HepG2 (cell line): ENCODE measurements at regions not wholly inside any gene's neighbourhood (a gene's known extent, or its start where the extent isn't known, plus 50 kb on each side); places are given as distances from the start of the nearest gene placed in this dataset.

Experiments used
- ARID2 ChIP-seq: sonication (generic); formaldehyde crosslinking; IDR thresholded peaks from 2 replicates; pipeline ENCODE4 v1.8.1; 2022; ENCODE audit warnings: mild to moderate bottlenecking, missing genetic modification reagents, borderline replicate concordance
- GABPA ChIP-seq, 2 experiments: IDR thresholded peaks; 2 replicates each; pipeline ENCODE4 v1.6.1; 2011 to 2016; ENCODE audit warnings: low read depth in 2 of 2, low read length in 1 of 2, missing biosample characterization in 1 of 2, missing genetic modification characterization in 1 of 2
- MAFK ChIP-seq, 2 experiments: IDR thresholded peaks in 1 of 2; conservative IDR thresholded peaks in 1 of 2; 2 replicates each; pipeline ENCODE4 v1.6.1; 2011; ENCODE audit warnings: improper control_type of control experiment in 2 of 2, low read length in 2 of 2
- NR2C2 ChIP-seq: sonication (generic); formaldehyde crosslinking; IDR thresholded peaks from 2 replicates; pipeline ENCODE4 v1.4.0; 2020; ENCODE audit warnings: missing genetic modification reagents, mild to moderate bottlenecking, moderate library complexity, borderline replicate concordance
- SIX1 ChIP-seq: sonication (generic); formaldehyde crosslinking; IDR thresholded peaks from 2 replicates; pipeline ENCODE4 v1.4.0; 2020; ENCODE audit warnings: missing genetic modification reagents, borderline replicate concordance
- ZNF138 ChIP-seq: sonication (generic); formaldehyde crosslinking; IDR thresholded peaks from 2 replicates; pipeline ENCODE4 v1.5.0; 2020; ENCODE audit warnings: mild to moderate bottlenecking, low read depth, missing genetic modification reagents
- ZNF274 ChIP-seq: sonication (generic); formaldehyde crosslinking; IDR thresholded peaks from 2 replicates; pipeline ENCODE4 v1.5.1; 2020; ENCODE audit warnings: mild to moderate bottlenecking, missing genetic modification reagents
- ZNF484 ChIP-seq: sonication (generic); formaldehyde crosslinking; IDR thresholded peaks from 2 replicates; pipeline ENCODE4 v1.5.1; 2020; ENCODE audit warnings: mild to moderate bottlenecking, low read depth, missing genetic modification reagents, borderline replicate concordance
- ZNF724P ChIP-seq: sonication (generic); formaldehyde crosslinking; IDR thresholded peaks from 2 replicates; pipeline ENCODE4 v1.8.0; 2022; ENCODE audit warnings: missing genetic modification reagents, borderline replicate concordance
- TF ChIP-seq, protein P1 (sequence below): sonication (generic); formaldehyde crosslinking; IDR thresholded peaks from 2 replicates; pipeline ENCODE4 v1.5.0; 2020; ENCODE audit warnings: mild to moderate bottlenecking, missing genetic modification reagents, moderate library complexity

- TF ChIP-seq, protein P1, sequence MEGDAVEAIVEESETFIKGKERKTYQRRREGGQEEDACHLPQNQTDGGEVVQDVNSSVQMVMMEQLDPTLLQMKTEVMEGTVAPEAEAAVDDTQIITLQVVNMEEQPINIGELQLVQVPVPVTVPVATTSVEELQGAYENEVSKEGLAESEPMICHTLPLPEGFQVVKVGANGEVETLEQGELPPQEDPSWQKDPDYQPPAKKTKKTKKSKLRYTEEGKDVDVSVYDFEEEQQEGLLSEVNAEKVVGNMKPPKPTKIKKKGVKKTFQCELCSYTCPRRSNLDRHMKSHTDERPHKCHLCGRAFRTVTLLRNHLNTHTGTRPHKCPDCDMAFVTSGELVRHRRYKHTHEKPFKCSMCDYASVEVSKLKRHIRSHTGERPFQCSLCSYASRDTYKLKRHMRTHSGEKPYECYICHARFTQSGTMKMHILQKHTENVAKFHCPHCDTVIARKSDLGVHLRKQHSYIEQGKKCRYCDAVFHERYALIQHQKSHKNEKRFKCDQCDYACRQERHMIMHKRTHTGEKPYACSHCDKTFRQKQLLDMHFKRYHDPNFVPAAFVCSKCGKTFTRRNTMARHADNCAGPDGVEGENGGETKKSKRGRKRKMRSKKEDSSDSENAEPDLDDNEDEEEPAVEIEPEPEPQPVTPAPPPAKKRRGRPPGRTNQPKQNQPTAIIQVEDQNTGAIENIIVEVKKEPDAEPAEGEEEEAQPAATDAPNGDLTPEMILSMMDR (CRISPR knock-in tag) = no peak
- TF ChIP-seq ZNF484 (CRISPR knock-in tag) = no peak
- no peak for TF ChIP-seq SIX1 (CRISPR knock-in tag)
- TF ChIP-seq ZNF274 (CRISPR knock-in tag) = no peak
- no peak for TF ChIP-seq MAFK (conservative IDR thresholded peaks at IDR 0.05 in 1 of 2, IDR thresholded peaks at IDR 0.05 in 1 of 2; ENCODE audit: low read length in 2 of 2)
- TF ChIP-seq NR2C2 (CRISPR knock-in tag) = no peak
- no peak for TF ChIP-seq ARID2
- TF ChIP-seq ZNF724P (CRISPR knock-in tag) = no peak
- no peak for TF ChIP-seq ZNF138 (CRISPR knock-in tag)
- TF ChIP-seq GABPA (IDR thresholded peaks at IDR 0.05; ENCODE audit: low read depth, low read length) = no peak
- TF ChIP-seq GABPA (CRISPR knock-in tag; IDR thresholded peaks at IDR 0.05; ENCODE audit: low read depth) = no peak
Observed at GRCh38 chr10:83673316-83673715, 466.0 kb upstream of the GHITM start.
